LNCAP (cell line): ENCODE measurements at regions not wholly inside any gene's neighbourhood (a gene's known extent, or its start where the extent isn't known, plus 50 kb on each side); places are given as distances from the start of the nearest gene placed in this dataset.

Experiments
- CTCF ChIP-seq: fragments of 450-650 bp; IDR thresholded peaks from 2 replicates; pipeline ENCODE4 v1.5.1; 2017; ENCODE audit warnings: mild to moderate bottlenecking

- no peak for TF ChIP-seq CTCF
These were observed 123.7 kb upstream of the IRX5 start for GRCh38 chr16:54806881-54807360.

- no peak for TF ChIP-seq CTCF
These were observed 124.3 kb upstream of the IRX5 start for GRCh38 chr16:54806378-54806777.

- TF ChIP-seq CTCF: no peak
These were observed 125.0 kb upstream of the IRX5 start for GRCh38 chr16:54805648-54806047.

- no peak for TF ChIP-seq CTCF
These were observed 129.4 kb upstream of the IRX5 start for GRCh38 chr16:54801057-54801844.

- no peak for TF ChIP-seq CTCF
These were observed 132.4 kb upstream of the IRX5 start for GRCh38 chr16:54798267-54798666.

GRCh38 chr16:54796211-54796610 is 134.5 kb upstream of the IRX5 start:
- TF ChIP-seq CTCF: no peak

- no peak for TF ChIP-seq CTCF
These were observed 137.9 kb upstream of the IRX5 start for GRCh38 chr16:54792811-54793210.
